NT2/D1 (cell line): ENCODE measurements at regions not wholly inside any gene's neighbourhood (a gene's known extent, or its start where the extent isn't known, plus 50 kb on each side); places are given as distances from the start of the nearest gene placed in this dataset.

ENCODE experiments used
- SUZ12 ChIP-seq: IDR thresholded peaks from 2 replicates; pipeline ENCODE4 v1.6.1; 2011; ENCODE audit not compliant: insufficient read length, insufficient read depth; ENCODE audit errors: extremely low read depth
- YY1 ChIP-seq: IDR thresholded peaks from 2 replicates; pipeline ENCODE4 v1.6.1; 2011; ENCODE audit not compliant: insufficient read length, insufficient read depth
- ZNF274 ChIP-seq: IDR thresholded peaks from 2 replicates; pipeline ENCODE4 v1.6.1; 2011; ENCODE audit warnings: mild to moderate bottlenecking, low read depth, low read length

DNA sequence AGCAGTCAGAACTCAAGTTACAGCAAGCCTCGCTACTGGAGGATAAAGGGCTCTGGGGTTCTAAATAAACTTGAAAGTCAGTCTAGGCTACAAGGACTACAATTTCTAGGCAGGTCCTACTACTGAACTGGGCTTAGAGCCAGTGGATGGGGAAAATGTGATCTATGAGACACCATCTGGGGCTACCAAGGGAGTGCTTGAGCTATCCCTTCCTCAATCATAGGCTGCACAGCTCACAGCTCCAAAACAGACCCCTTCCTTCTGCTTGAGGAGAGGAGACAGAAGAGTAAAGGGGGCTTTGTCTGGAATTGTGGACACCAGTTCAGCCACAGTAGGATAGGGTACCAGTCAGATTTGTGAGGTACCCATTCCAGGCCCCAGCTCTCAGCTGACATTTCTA lies 145.8 kb upstream of the SNX7 start:
- TF ChIP-seq ZNF274 (no peak), YY1 (no peak), SUZ12 (no peak)
